Skeletal muscle tissue (tissue), 3 donors: ENCODE measurements at regions not wholly inside any gene's neighbourhood (a gene's known extent, or its start where the extent isn't known, plus 50 kb on each side); places are given as distances from the start of the nearest gene placed in this dataset.
"Not testable (repeated sequence)": the region's sequence is repeated elsewhere in the genome, so short reads cannot be mapped to it uniquely, and the experiment has no call there.

Experiments
- H3K27ac ChIP-seq: one replicate; pipeline ENCODE4 v1.7.0; 2013; ENCODE audit warnings: mild to moderate bottlenecking, low read depth, low read length, inconsistent platforms
- H3K27me3 ChIP-seq, 3 donors: one replicate each; pipeline ENCODE4 v1.7.0; 2013; ENCODE audit warnings: low read length in 3 of 3; ENCODE audit not compliant: control insufficient read depth in 3 of 3, insufficient read depth in 3 of 3
- H3K36me3 ChIP-seq, 3 donors: one replicate each; pipeline ENCODE4 v1.7.0; 2013; ENCODE audit warnings: low read length in 3 of 3; ENCODE audit not compliant: control insufficient read depth in 3 of 3, insufficient read depth in 3 of 3
- H3K4me1 ChIP-seq, 3 donors: one replicate each; pipeline ENCODE4 v1.7.0; 2013; ENCODE audit warnings: low read length in 3 of 3, mild to moderate bottlenecking in 3 of 3; ENCODE audit not compliant: control insufficient read depth in 3 of 3, insufficient read depth in 3 of 3
- H3K4me3 ChIP-seq, 3 donors: one replicate each; pipeline ENCODE4 v1.7.0; 2013; ENCODE audit warnings: low read length in 3 of 3
- H3K9ac ChIP-seq, 3 donors: one replicate each; pipeline ENCODE4 v1.7.0; 2013; ENCODE audit warnings: low read length in 3 of 3, mild to moderate bottlenecking in 3 of 3, moderate library complexity in 2 of 3, low read depth in 1 of 3
- H3K9me3 ChIP-seq, 3 donors: one replicate each; pipeline ENCODE4 v1.7.0; 2013; ENCODE audit warnings: low read length in 3 of 3; ENCODE audit not compliant: control insufficient read depth in 3 of 3
- donor health status: Osteomylitis.

- not testable (repeated sequence) for H3K4me3 ChIP-seq, H3K36me3 ChIP-seq, H3K27ac ChIP-seq, H3K9me3 ChIP-seq, H3K4me1 ChIP-seq, H3K27me3 ChIP-seq, H3K9ac ChIP-seq
These were observed 2237.8 kb downstream of the ARAP2 start for GRCh38 chr4:34006540-34006939.

DNA sequence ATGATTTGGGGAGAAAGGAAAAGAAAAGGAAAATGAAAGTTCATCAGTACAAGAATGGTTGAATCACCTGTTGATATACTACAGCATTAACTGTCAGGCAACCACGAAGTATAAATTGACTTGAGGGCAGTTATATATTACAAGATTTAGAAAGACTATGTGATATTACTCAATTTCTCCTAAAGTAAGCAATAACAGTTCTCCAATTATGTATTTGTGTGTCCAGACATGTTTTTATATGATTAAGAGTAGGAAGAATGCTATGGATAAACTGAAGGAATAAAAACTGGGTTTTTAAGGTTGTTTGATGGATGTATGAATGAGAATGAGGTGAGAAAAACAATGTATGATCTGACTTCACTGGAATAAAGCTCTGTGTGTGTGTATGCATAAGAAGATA, 2234.4 kb downstream of the ARAP2 start:
- no peak overlapping the region for H3K4me3 ChIP-seq
- H3K9me3 ChIP-seq = no peaks in the 10 kb centered on the region
- no peaks in the 10 kb centered on the region for H3K27me3 ChIP-seq
- no peaks in the 10 kb centered on the region for H3K36me3 ChIP-seq
- no peaks in the 10 kb centered on the region for H3K4me1 ChIP-seq
- no peak overlapping the region for H3K27ac ChIP-seq
- no peak overlapping the region for H3K9ac ChIP-seq

DNA sequence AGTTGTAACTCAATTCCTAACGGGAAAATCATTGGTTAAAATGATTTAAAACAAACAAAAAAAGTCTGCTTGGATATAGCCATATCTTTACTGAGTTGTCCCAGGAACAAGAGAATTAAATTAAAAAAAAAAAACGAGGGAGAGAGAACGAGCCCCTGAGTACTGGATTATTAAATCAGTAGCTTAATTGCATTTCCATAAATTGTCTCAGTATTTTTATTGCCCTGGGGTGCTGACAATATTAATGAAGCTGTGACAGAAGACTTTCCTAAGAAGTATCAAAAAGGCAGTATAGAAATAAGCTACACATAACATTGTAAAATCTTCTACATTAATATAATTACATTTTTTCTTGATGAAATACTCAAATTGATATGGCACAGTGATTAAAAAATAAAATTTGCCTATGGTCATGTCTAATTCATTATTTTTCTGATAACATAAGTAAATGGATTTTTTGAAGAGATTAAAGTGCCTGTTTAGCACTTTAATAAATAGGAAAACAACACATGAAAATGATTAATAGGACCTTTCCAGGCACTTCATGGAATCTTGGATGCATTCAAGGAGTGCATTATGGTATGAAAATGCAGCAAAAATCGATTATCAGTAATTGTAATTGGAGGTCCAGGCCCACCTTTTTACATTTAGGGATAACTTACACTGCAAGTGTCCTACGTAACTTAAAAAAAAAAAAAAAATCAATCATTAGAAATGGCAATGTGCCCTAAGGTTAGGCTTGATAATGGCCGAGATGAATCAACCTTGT, 2233.4 kb downstream of the ARAP2 start:
- H3K9me3 ChIP-seq = no peaks in the 10 kb centered on the region
- no peak overlapping the region for H3K27ac ChIP-seq
- H3K4me1 ChIP-seq = no peaks in the 10 kb centered on the region
- H3K4me3 ChIP-seq = no peak overlapping the region
- no peaks in the 10 kb centered on the region for H3K27me3 ChIP-seq
- H3K9ac ChIP-seq = no peak overlapping the region
- no peaks in the 10 kb centered on the region for H3K36me3 ChIP-seq

- Histone ChIP-seq H3K4me3 (no peak overlapping the region), H3K9me3 (no peaks in the 10 kb centered on the region), H3K27me3 (no peaks in the 10 kb centered on the region), H3K36me3 (no peaks in the 10 kb centered on the region), H3K9ac (no peak overlapping the region), H3K4me1 (no peaks in the 10 kb centered on the region), H3K27ac (no peak overlapping the region)
These were observed 2209.1 kb downstream of the ARAP2 start for GRCh38 chr4:34035225-34035624.

DNA sequence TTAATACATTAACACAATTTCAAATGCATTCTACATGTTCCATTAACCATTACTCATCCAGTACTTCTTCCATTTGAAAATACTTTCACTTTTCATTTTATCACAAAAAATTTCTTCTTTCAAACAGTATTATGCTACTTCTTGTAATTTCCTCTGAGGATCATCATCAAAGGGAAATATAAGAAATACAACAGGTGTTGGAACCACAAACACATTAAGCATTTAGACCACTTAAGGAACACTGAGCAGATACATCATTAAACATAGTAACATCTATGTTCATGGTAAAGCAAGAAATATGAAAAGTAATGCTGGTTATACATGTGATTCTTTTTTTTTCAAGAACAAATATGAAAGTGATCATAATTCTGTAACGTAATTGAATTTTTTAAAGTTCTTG, 2207.0 kb downstream of the ARAP2 start:
- H3K27me3 ChIP-seq = no peaks in the 10 kb centered on the region
- no peaks in the 10 kb centered on the region for H3K9me3 ChIP-seq
- no peaks in the 10 kb centered on the region for H3K4me1 ChIP-seq
- no peaks in the 10 kb centered on the region for H3K36me3 ChIP-seq
- no peak overlapping the region for H3K4me3 ChIP-seq
- H3K27ac ChIP-seq = no peak overlapping the region
- H3K9ac ChIP-seq = no peak overlapping the region

DNA sequence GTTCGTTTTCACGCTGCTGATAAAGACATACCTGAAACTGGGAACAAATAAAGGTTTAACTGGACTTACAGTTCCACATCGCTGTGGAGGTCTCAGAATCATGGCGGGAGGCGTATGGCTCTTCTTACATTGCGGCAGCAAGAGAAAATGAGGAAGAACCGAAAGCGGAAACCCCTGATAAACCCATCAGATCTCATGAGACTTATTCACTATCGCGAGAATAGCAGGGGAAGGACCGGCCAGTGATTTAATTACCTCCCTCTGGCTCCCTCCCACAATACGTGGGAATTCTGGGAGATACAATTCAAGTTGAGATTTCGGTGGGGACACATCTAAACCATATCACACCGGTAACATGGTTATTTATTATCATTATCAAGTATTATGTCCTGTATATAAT, 2204.5 kb downstream of the ARAP2 start:
- no peaks in the 10 kb centered on the region for H3K9me3 ChIP-seq
- H3K4me3 ChIP-seq = no peak overlapping the region
- H3K4me1 ChIP-seq = no peaks in the 10 kb centered on the region
- no peak overlapping the region for H3K9ac ChIP-seq
- H3K36me3 ChIP-seq = no peaks in the 10 kb centered on the region
- no peaks in the 10 kb centered on the region for H3K27me3 ChIP-seq
- H3K27ac ChIP-seq = no peak overlapping the region

- Histone ChIP-seq H3K4me1 (no peaks in the 10 kb centered on the region), H3K27ac (no peak overlapping the region), H3K36me3 (no peaks in the 10 kb centered on the region), H3K9me3 (no peaks in the 10 kb centered on the region), H3K9ac (no peak overlapping the region), H3K4me3 (no peak overlapping the region), H3K27me3 (no peaks in the 10 kb centered on the region)
These were observed 2201.2 kb downstream of the ARAP2 start for GRCh38 chr4:34043131-34043530.

- Histone ChIP-seq H3K36me3 (no peaks in the 10 kb centered on the region), H3K9ac (no peak overlapping the region), H3K4me1 (no peaks in the 10 kb centered on the region), H3K9me3 (no peaks in the 10 kb centered on the region), H3K27ac (no peak overlapping the region), H3K4me3 (no peak overlapping the region), H3K27me3 (no peaks in the 10 kb centered on the region)
These were observed 2197.7 kb downstream of the ARAP2 start for GRCh38 chr4:34046580-34046979.

DNA sequence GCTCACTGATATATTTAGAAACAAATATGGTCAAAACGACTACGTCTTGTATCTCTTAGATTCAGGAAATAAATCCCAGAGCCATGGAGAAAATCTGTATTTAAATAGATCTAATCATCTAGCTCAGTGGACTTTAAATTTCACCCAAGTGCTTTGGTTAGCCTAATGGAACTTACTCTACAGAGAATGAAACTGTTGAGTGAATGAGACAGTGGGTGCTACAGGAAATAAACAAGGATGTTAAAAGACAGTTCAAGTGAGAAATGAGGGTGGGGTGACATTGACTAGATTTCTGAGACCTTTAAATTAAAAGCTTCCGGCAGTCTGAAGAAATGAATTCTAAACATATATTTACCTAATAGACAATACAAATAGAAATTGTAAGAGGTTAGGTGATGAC, 2197.0 kb downstream of the ARAP2 start:
- Histone ChIP-seq H3K4me3 (no peak overlapping the region), H3K9me3 (no peaks in the 10 kb centered on the region), H3K27ac (no peak overlapping the region), H3K9ac (no peak overlapping the region), H3K4me1 (no peaks in the 10 kb centered on the region), H3K36me3 (no peaks in the 10 kb centered on the region), H3K27me3 (no peaks in the 10 kb centered on the region)

- Histone ChIP-seq H3K27me3 (no peaks in the 10 kb centered on the region), H3K4me3 (no peak overlapping the region), H3K27ac (no peak overlapping the region), H3K4me1 (no peaks in the 10 kb centered on the region), H3K9me3 (no peaks in the 10 kb centered on the region), H3K9ac (no peak overlapping the region), H3K36me3 (no peaks in the 10 kb centered on the region)
These were observed 2178.2 kb downstream of the ARAP2 start for GRCh38 chr4:34066126-34066525.
